HEK293T (cell line): ENCODE measurements at regions not wholly inside any gene's neighbourhood (a gene's known extent, or its start where the extent isn't known, plus 50 kb on each side); places are given as distances from the start of the nearest gene placed in this dataset.

Source experiments
- BHLHE40 ChIP-seq: fragments of 450-650 bp; IDR thresholded peaks from 2 replicates; pipeline ENCODE4 v1.6.1; 2016; ENCODE audit warnings: mild to moderate bottlenecking, moderate library complexity, borderline replicate concordance
- ELF4 ChIP-seq: fragments of 450-650 bp; IDR thresholded peaks from 2 replicates; pipeline ENCODE4 v1.6.1; 2017; ENCODE audit warnings: antibody characterized with exemption
- HDGF ChIP-seq: fragments of 450-650 bp; IDR thresholded peaks from 2 replicates; pipeline ENCODE4 v1.6.1; 2017; ENCODE audit warnings: antibody characterized with exemption, borderline replicate concordance
- NFRKB ChIP-seq: fragments of 450-650 bp; IDR thresholded peaks from 2 replicates; pipeline ENCODE4 v1.6.1; 2016; ENCODE audit warnings: mild to moderate bottlenecking, moderate library complexity
- SP1 ChIP-seq: fragments of 450-650 bp; IDR thresholded peaks from 2 replicates; pipeline ENCODE4 v1.6.1; 2017
- TARDBP ChIP-seq: fragments of 450-650 bp; IDR thresholded peaks from 2 replicates; pipeline ENCODE4 v1.6.1; 2016

DNA sequence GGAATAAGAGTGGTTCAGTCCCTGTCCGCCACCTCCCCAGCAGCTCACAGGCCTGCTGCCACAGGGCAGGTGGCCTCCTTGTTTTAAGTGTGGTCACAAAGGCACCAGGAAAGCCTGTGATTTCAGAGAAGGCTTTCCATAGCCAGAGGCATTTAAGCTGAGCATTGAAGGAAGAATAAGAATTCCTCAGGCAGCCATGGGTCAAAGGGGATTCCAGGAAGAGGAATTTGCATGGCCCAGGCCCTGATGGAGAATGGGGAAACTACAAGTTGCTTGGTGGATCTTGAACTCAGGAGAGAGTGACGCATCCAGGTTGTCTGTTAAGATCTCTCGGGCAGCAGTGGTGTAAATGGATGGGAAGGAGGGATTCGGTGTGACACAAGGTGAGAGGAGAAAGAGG is 66.7 kb downstream of the KLHDC7A start:
- TF ChIP-seq HDGF (no peak), BHLHE40 (no peak), SP1 (no peak), ELF4 (no peak), TARDBP (no peak), NFRKB (no peak)
